SK-N-SH (cell line): ENCODE measurements at regions not wholly inside any gene's neighbourhood (a gene's known extent, or its start where the extent isn't known, plus 50 kb on each side); places are given as distances from the start of the nearest gene placed in this dataset.

ENCODE experiments used
- CTCF ChIA-PET: fragments of 300-600, 350-600 bp; formaldehyde crosslinking; extraction: SDS; loops from one replicate; lab custom pipeline; 2021; lab: Yijun Ruan, JAX
- POLR2A ChIA-PET: fragments of 350-600 bp; sonication (Branson Sonifier 250); formaldehyde crosslinking; extraction: SDS; loops from one replicate; lab custom pipeline; 2020; ENCODE audit warnings: antibody characterized with exemption, inconsistent platforms; lab: Yijun Ruan, JAX
- DNase-seq: peaks from one replicate; pipeline ENCODE4 v3.0.0; 2012
- H2AFZ ChIP-seq: fragments of 200-600 bp; sonication (generic); 2 replicates; pipeline ENCODE4 v1.8.1; 2016; ENCODE audit warnings: antibody characterized with exemption, mild to moderate bottlenecking, low read depth
- H3F3A ChIP-seq: fragments of 200-600 bp; sonication (generic); replicated peaks from 2 replicates; pipeline ENCODE3; 2016; ENCODE audit warnings: antibody characterized with exemption, mild to moderate bottlenecking; ENCODE audit not compliant: insufficient read depth
- H3K27ac ChIP-seq, 2 experiments: fragments of 200-500 bp in 1 of 2; fragments of 200-600 bp in 1 of 2; sonication (Bioruptor generic) in 1 of 2; sonication (generic), shearing (Covaris generic) in 1 of 2; 2 replicates each; pipeline versions ENCODE4 v1.5.1 to v1.6.1; 2014 to 2016; ENCODE audit warnings: low read depth in 2 of 2, inconsistent platforms in 1 of 2, low read length in 1 of 2, mild to moderate bottlenecking in 1 of 2, mixed read lengths in 1 of 2
- H3K27me3 ChIP-seq: fragments of 200-600 bp; sonication (generic), shearing (Covaris generic); 2 replicates; pipeline ENCODE4 v1.6.1; 2016; ENCODE audit warnings: mixed run types; ENCODE audit not compliant: insufficient read depth
- H3K36me3 ChIP-seq, 2 experiments: fragments of 200-500 bp in 1 of 2; fragments of 200-600 bp in 1 of 2; sonication (Bioruptor generic) in 1 of 2; sonication (generic) in 1 of 2; replicated peaks in 1 of 2; 2 replicates each; pipeline versions ENCODE3 to v1.5.1; 2014 to 2016; ENCODE audit warnings: low read length in 1 of 2, mild to moderate bottlenecking in 1 of 2; ENCODE audit not compliant: insufficient read depth in 2 of 2, control insufficient read depth in 1 of 2
- H3K4me1 ChIP-seq, 2 experiments: fragments of 200-500 bp in 1 of 2; fragments of 200-600 bp in 1 of 2; sonication (Bioruptor generic) in 1 of 2; sonication (generic), shearing (Covaris generic) in 1 of 2; 2 replicates each; pipeline versions ENCODE4 v1.5.1 to v1.6.1; 2014 to 2016; ENCODE audit warnings: low read depth in 1 of 2, low read length in 1 of 2, mixed run types in 1 of 2; ENCODE audit not compliant: insufficient read depth in 2 of 2, control insufficient read depth in 1 of 2
- H3K4me2 ChIP-seq: fragments of 200-600 bp; sonication (generic), shearing (Covaris generic); 2 replicates; pipeline ENCODE4 v1.6.1; 2017; ENCODE audit warnings: mixed run types
- H3K4me3 ChIP-seq, 2 experiments: fragments of 200-500 bp in 1 of 2; fragments of 200-600 bp in 1 of 2; sonication (Bioruptor generic) in 1 of 2; sonication (generic), shearing (Covaris generic) in 1 of 2; 2 replicates each; pipeline versions ENCODE4 v1.5.1 to v1.8.1; 2014 to 2016; ENCODE audit warnings: low read depth in 2 of 2, inconsistent platforms in 1 of 2, low read length in 1 of 2, mild to moderate bottlenecking in 1 of 2, mixed read lengths in 1 of 2, moderate library complexity in 1 of 2
- H3K79me2 ChIP-seq: fragments of 200-600 bp; sonication (generic); 2 replicates; pipeline ENCODE4 v1.8.1; 2017; ENCODE audit warnings: mild to moderate bottlenecking; ENCODE audit not compliant: insufficient read depth
- H3K9ac ChIP-seq: fragments of 200-600 bp; sonication (generic); 2 replicates; pipeline ENCODE4 v1.6.1; 2017; ENCODE audit warnings: mixed run types
- H3K9me2 ChIP-seq: fragments of 200-600 bp; sonication (generic); 2 replicates; pipeline ENCODE4 v1.6.1; 2017; ENCODE audit warnings: mixed run types
- H3K9me3 ChIP-seq: fragments of 200-600 bp; sonication (generic); 2 replicates; pipeline ENCODE4 v1.6.1; 2017; ENCODE audit warnings: mixed run types, mild to moderate bottlenecking, moderate library complexity
- H4K20me1 ChIP-seq: fragments of 200-600 bp; sonication (generic); 2 replicates; pipeline ENCODE4 v1.6.1; 2017; ENCODE audit warnings: mild to moderate bottlenecking, mixed run types; ENCODE audit not compliant: insufficient read depth
- CHD2 ChIP-seq: fragments of 150-350 bp; IDR thresholded peaks from 2 replicates; pipeline ENCODE4 v1.6.1; 2018; ENCODE audit warnings: low read length; ENCODE audit not compliant: partially characterized antibody
- ELF1 ChIP-seq: IDR thresholded peaks from 2 replicates; pipeline ENCODE4 v1.4.0; 2012
- FOXM1 ChIP-seq: IDR thresholded peaks from 2 replicates; pipeline ENCODE4 v1.4.0; 2012; ENCODE audit warnings: low read depth, mild to moderate bottlenecking
- GATA2 ChIP-seq: sonication (generic); formaldehyde crosslinking; IDR thresholded peaks from 2 replicates; pipeline ENCODE4 v1.5.0; 2020; ENCODE audit warnings: mild to moderate bottlenecking, missing genetic modification reagents
- JUND ChIP-seq: IDR thresholded peaks from 2 replicates; pipeline ENCODE4 v1.4.0; 2012
- MAX ChIP-seq: IDR thresholded peaks from 2 replicates; pipeline ENCODE4 v1.4.0; 2012; ENCODE audit warnings: low read depth
- MEF2A ChIP-seq: IDR thresholded peaks from 2 replicates; pipeline ENCODE4 v1.4.0; 2012; ENCODE audit warnings: low read depth, borderline replicate concordance
- POLR2AphosphoS5 ChIP-seq: IDR thresholded peaks from 2 replicates; pipeline ENCODE4 v1.6.1; 2012; ENCODE audit warnings: low read depth, low read length
- RAD21 ChIP-seq: IDR thresholded peaks from 2 replicates; pipeline ENCODE4 v1.6.1; 2012; ENCODE audit warnings: mild to moderate bottlenecking, low read length
- RCOR1 ChIP-seq: fragments of 150-350 bp; IDR thresholded peaks from 2 replicates; pipeline ENCODE4 v1.6.1; 2017; ENCODE audit warnings: antibody characterized with exemption, low read length
- RXRA ChIP-seq: IDR thresholded peaks from 2 replicates; pipeline ENCODE4 v1.4.0; 2012; ENCODE audit warnings: low read depth, mild to moderate bottlenecking, borderline replicate concordance
- SIN3A ChIP-seq: IDR thresholded peaks from 2 replicates; pipeline ENCODE4 v1.6.1; 2012; ENCODE audit warnings: low read depth, mild to moderate bottlenecking, low read length, moderate library complexity, borderline replicate concordance
- SMC3 ChIP-seq: IDR thresholded peaks from 2 replicates; pipeline ENCODE4 v1.6.1; 2012; ENCODE audit warnings: low read depth, low read length, improper control_type of control experiment
- TCF12 ChIP-seq: IDR thresholded peaks from 2 replicates; pipeline ENCODE4 v1.4.0; 2012
- TEAD4 ChIP-seq: IDR thresholded peaks from 2 replicates; pipeline ENCODE4 v1.4.0; 2012; ENCODE audit warnings: mild to moderate bottlenecking, borderline replicate concordance; ENCODE audit not compliant: insufficient read depth
- USF2 ChIP-seq: fragments of 150-350 bp; IDR thresholded peaks from 2 replicates; pipeline ENCODE4 v1.6.1; 2017; ENCODE audit warnings: antibody characterized with exemption, low read length, low read depth, borderline replicate concordance
- YY1 ChIP-seq: IDR thresholded peaks from 2 replicates; pipeline ENCODE4 v1.4.0; 2012; ENCODE audit warnings: low read depth, mild to moderate bottlenecking
- WGBS: methylation state at CpG from one replicate; pipeline ENCODE4 v1.1.6; 2017; ENCODE audit warnings: low lambda C conversion rate; 5-methylcytosine and 5-hydroxymethylcytosine counted together
- TF ChIP-seq, protein P1 (sequence below): IDR thresholded peaks from 2 replicates; pipeline ENCODE4 v1.6.1; 2012; ENCODE audit warnings: mild to moderate bottlenecking, low read depth, low read length, moderate library complexity
- TF ChIP-seq, protein P2 (sequence below): fragments of 200-600 bp; sonication (generic); IDR thresholded peaks from 2 replicates; pipeline ENCODE4 v1.6.1; 2017; ENCODE audit warnings: antibody characterized with exemption, mild to moderate bottlenecking, moderate library complexity
- TF ChIP-seq, protein P3 (sequence below): IDR thresholded peaks from 2 replicates; pipeline ENCODE4; 2012

DNA sequence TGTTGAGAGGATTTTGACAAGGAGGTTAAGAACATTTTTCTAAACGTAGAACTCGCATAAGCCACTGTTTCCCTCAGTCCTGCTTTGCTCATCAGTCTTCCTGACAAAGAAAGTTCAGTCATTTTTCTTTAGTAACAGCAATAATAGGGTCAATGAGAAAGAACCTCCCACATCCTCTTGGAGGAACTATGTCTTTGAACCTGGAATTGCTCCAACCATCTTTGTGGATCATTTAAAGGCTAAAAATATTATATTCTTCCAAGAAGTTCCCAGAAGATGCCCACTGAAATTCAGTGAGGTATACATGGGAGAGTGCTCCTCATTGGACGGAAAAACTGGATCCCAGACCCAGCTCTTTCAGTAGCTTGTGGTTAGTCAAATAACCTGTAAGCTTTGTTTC lies 282.8 kb upstream of the FAR2 start:
- no peak overlapping the region for H3K27ac ChIP-seq
- ChIA-PET POLR2A (no interaction called here), CTCF (interaction anchor here (1.1 kb wide), 1 partner anchor 15 kb away, joined by 4 read pairs; no protein-coding TSS in a partner anchor)
- H3K27me3 ChIP-seq, result no peaks in the 10 kb centered on the region
- H3K9ac ChIP-seq, result no peak overlapping the region
- no peaks in the 10 kb centered on the region for H3F3A ChIP-seq
- H3K4me3 ChIP-seq, result no peak overlapping the region
- WGBS, result 48% methylated on average over 3 of the region's 3 CpGs
- no peaks in the 10 kb centered on the region for H3K9me2 ChIP-seq
- no peak for DNase-seq
- H2AFZ ChIP-seq, result no peak overlapping the region
- no peaks in the 10 kb centered on the region for H3K36me3 ChIP-seq
- no peak for TF ChIP-seq POLR2AphosphoS5
- TF ChIP-seq SMC3, result no peak
- TF ChIP-seq USF2, result no peak
- TF ChIP-seq TEAD4, result no peak
- TF ChIP-seq, protein P1, sequence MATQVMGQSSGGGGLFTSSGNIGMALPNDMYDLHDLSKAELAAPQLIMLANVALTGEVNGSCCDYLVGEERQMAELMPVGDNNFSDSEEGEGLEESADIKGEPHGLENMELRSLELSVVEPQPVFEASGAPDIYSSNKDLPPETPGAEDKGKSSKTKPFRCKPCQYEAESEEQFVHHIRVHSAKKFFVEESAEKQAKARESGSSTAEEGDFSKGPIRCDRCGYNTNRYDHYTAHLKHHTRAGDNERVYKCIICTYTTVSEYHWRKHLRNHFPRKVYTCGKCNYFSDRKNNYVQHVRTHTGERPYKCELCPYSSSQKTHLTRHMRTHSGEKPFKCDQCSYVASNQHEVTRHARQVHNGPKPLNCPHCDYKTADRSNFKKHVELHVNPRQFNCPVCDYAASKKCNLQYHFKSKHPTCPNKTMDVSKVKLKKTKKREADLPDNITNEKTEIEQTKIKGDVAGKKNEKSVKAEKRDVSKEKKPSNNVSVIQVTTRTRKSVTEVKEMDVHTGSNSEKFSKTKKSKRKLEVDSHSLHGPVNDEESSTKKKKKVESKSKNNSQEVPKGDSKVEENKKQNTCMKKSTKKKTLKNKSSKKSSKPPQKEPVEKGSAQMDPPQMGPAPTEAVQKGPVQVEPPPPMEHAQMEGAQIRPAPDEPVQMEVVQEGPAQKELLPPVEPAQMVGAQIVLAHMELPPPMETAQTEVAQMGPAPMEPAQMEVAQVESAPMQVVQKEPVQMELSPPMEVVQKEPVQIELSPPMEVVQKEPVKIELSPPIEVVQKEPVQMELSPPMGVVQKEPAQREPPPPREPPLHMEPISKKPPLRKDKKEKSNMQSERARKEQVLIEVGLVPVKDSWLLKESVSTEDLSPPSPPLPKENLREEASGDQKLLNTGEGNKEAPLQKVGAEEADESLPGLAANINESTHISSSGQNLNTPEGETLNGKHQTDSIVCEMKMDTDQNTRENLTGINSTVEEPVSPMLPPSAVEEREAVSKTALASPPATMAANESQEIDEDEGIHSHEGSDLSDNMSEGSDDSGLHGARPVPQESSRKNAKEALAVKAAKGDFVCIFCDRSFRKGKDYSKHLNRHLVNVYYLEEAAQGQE, result no peak
- no peak for TF ChIP-seq RXRA
- TF ChIP-seq MAX, result no peak
- TF ChIP-seq RCOR1, result no peak
- no peak for TF ChIP-seq YY1
- TF ChIP-seq JUND, result no peak
- no peak for TF ChIP-seq ELF1
- TF ChIP-seq, all 33 proteins: peak for 0
- no peaks in the 10 kb centered on the region for H4K20me1 ChIP-seq
- peaks cover 0 to 11% of the 10 kb centered on the region in 2 experiments; a peak in 2 of 4 replicates for H3K4me1 ChIP-seq
- H3K79me2 ChIP-seq, result no peaks in the 10 kb centered on the region
- H3K4me2 ChIP-seq, result no peak overlapping the region
- no peaks in the 10 kb centered on the region for H3K9me3 ChIP-seq

- Histone ChIP-seq H3K4me3 (no peak overlapping the region), H3K9me3 (no peaks in the 10 kb centered on the region)
- TF ChIP-seq, protein P2, sequence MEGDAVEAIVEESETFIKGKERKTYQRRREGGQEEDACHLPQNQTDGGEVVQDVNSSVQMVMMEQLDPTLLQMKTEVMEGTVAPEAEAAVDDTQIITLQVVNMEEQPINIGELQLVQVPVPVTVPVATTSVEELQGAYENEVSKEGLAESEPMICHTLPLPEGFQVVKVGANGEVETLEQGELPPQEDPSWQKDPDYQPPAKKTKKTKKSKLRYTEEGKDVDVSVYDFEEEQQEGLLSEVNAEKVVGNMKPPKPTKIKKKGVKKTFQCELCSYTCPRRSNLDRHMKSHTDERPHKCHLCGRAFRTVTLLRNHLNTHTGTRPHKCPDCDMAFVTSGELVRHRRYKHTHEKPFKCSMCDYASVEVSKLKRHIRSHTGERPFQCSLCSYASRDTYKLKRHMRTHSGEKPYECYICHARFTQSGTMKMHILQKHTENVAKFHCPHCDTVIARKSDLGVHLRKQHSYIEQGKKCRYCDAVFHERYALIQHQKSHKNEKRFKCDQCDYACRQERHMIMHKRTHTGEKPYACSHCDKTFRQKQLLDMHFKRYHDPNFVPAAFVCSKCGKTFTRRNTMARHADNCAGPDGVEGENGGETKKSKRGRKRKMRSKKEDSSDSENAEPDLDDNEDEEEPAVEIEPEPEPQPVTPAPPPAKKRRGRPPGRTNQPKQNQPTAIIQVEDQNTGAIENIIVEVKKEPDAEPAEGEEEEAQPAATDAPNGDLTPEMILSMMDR, result no peak
- TF ChIP-seq, protein P3, sequence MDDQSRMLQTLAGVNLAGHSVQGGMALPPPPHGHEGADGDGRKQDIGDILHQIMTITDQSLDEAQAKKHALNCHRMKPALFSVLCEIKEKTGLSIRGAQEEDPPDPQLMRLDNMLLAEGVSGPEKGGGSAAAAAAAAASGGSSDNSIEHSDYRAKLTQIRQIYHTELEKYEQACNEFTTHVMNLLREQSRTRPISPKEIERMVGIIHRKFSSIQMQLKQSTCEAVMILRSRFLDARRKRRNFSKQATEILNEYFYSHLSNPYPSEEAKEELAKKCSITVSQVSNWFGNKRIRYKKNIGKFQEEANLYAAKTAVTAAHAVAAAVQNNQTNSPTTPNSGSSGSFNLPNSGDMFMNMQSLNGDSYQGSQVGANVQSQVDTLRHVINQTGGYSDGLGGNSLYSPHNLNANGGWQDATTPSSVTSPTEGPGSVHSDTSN, result no peak
- TF ChIP-seq TCF12 (no peak), SIN3A (no peak), GATA2 (CRISPR knock-in tag) (no peak), CHD2 (no peak), RAD21 (no peak), TEAD4 (no peak), MEF2A (no peak), JUND (no peak), POLR2AphosphoS5 (no peak), FOXM1 (no peak), RXRA (no peak)
Observed at GRCh38 chr12:28866715-28867503, 282.2 kb upstream of the FAR2 start.

More at GRCh38 chr12:28866715-28867503, 282.2 kb upstream of the FAR2 start:
- no peak overlapping the region for H3K9ac ChIP-seq
- WGBS, result 75% methylated on average over 7 of the region's 7 CpGs
- H3K4me1 ChIP-seq, result peaks cover 0 to 11% of the 10 kb centered on the region in 2 experiments; a peak in 2 of 4 replicates
- POLR2A ChIA-PET, result no interaction called here
- H3K4me2 ChIP-seq, result no peak overlapping the region
- no peaks in the 10 kb centered on the region for H4K20me1 ChIP-seq
- no peaks in the 10 kb centered on the region for H3F3A ChIP-seq
- CTCF ChIA-PET, result interaction anchor here (1.1 kb wide), 1 partner anchor 16 kb away, joined by 4 read pairs; no protein-coding TSS in a partner anchor
- no peak overlapping the region for H3K27ac ChIP-seq
- no peaks in the 10 kb centered on the region for H3K9me2 ChIP-seq
- DNase-seq, result no peak
- H2AFZ ChIP-seq, result no peak overlapping the region
- no peaks in the 10 kb centered on the region for H3K36me3 ChIP-seq
- H3K79me2 ChIP-seq, result no peaks in the 10 kb centered on the region
- H3K27me3 ChIP-seq, result no peaks in the 10 kb centered on the region
